ENCODE measurements at regions not wholly inside any gene's neighbourhood (a gene's known extent, or its start where the extent isn't known, plus 50 kb on each side); places are given as distances from the start of the nearest gene placed in this dataset.

DNA sequence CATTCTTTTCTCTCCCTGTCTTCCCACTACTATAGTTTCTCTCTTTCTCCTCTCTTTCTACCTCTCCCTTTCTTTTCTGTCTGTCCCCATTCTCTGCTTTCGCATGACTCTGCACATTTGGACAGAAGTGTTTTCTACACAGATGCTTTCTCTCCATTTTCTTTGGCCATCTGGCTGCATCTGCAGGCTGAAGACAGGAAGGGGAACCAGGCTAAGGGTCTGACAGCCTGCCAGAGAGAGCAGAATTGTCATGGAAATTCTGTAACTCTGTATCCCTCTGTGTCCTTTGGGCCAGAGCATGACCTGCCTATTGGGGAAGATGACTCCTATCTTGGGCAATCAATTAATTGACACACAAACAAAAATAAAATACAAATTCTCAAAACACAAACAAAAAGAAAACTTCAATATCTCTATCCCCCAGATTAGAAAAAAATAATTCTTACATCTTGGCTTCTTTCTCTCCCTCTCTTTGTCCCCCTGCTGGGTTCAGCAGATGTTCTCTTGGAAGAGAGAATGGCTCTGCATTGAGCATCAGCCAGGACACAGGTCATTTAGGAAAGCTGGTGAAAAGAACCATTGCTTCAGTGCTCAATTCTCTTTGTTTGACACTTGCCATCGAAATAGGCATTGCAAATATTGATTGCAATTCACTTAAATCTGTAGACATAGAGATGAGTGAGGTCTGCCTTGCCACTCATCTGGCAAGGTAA is 415.9 kb upstream of the KLF4 start:
- H3K27me3 Mint-ChIP-seq (ENCODE audit: unreplicated experiment): peaks cover 24% of the 10 kb centered on the region
- H3K4me1 Mint-ChIP-seq (ENCODE audit: unreplicated experiment): no peaks in the 10 kb centered on the region
- no peaks in the 10 kb centered on the region for H3K9me3 Mint-ChIP-seq (ENCODE audit: unreplicated experiment)
- H3K36me3 Mint-ChIP-seq (ENCODE audit: unreplicated experiment): no peaks in the 10 kb centered on the region
- no peak overlapping the region for H3K27ac Mint-ChIP-seq (ENCODE audit: unreplicated experiment)
- TF ChIP-seq, protein P1, sequence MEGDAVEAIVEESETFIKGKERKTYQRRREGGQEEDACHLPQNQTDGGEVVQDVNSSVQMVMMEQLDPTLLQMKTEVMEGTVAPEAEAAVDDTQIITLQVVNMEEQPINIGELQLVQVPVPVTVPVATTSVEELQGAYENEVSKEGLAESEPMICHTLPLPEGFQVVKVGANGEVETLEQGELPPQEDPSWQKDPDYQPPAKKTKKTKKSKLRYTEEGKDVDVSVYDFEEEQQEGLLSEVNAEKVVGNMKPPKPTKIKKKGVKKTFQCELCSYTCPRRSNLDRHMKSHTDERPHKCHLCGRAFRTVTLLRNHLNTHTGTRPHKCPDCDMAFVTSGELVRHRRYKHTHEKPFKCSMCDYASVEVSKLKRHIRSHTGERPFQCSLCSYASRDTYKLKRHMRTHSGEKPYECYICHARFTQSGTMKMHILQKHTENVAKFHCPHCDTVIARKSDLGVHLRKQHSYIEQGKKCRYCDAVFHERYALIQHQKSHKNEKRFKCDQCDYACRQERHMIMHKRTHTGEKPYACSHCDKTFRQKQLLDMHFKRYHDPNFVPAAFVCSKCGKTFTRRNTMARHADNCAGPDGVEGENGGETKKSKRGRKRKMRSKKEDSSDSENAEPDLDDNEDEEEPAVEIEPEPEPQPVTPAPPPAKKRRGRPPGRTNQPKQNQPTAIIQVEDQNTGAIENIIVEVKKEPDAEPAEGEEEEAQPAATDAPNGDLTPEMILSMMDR (IDR thresholded peaks at IDR 0.05): no peak
- H3K4me3 Mint-ChIP-seq (ENCODE audit: unreplicated experiment): no peak overlapping the region
- DNase-seq (ENCODE audit: extremely low spot score, unreplicated experiment): no peak

DNA sequence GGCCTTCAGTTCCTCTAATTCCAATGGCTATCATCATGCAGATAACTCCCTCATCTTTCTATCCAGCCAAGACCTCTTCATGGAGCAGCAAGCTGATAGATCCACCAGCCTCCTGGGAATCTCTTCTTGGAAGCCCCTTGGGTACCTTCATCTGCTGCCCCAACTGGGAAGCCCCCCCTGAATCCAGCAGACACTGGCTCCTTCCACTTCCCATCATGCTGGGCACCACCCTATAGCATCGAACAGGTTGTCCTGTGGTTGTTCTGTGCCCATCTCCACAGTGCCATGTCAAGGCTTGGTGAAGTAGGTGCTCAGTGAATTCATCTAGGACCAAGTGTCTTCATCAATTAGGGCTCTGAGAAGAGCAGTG is 410.4 kb upstream of the KLF4 start:
- H3K27ac Mint-ChIP-seq (ENCODE audit: unreplicated experiment): no peak overlapping the region
- DNase-seq (ENCODE audit: extremely low spot score, unreplicated experiment): no peak
- TF ChIP-seq, protein P1 (IDR thresholded peaks at IDR 0.05): no peak
- H3K4me1 Mint-ChIP-seq (ENCODE audit: unreplicated experiment): peaks cover 6% of the 10 kb centered on the region
- H3K27me3 Mint-ChIP-seq (ENCODE audit: unreplicated experiment): peaks cover 10% of the 10 kb centered on the region
- no peaks in the 10 kb centered on the region for H3K9me3 Mint-ChIP-seq (ENCODE audit: unreplicated experiment)
- no peak overlapping the region for H3K4me3 Mint-ChIP-seq (ENCODE audit: unreplicated experiment)
- no peaks in the 10 kb centered on the region for H3K36me3 Mint-ChIP-seq (ENCODE audit: unreplicated experiment)

DNA sequence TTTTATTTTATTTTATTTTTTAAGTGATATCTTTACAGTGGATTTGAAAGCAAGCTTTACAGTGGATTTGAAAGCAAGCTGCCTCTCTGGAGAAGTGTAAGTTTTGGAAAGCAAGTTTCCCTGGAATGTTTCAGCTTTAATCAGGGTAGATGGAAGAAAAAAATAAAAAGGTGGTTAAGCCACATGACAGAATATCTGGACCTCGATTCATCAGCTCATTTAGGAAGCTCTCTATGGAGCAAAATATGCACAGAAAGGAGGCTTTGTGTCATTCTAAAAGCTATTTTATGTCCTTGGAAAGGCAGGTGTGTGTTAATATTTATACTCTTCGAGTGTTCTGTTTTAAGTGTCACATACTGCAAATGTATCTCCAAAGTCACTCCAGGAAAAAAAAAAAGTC is 409.2 kb upstream of the KLF4 start:
- TF ChIP-seq, protein P1 (IDR thresholded peaks at IDR 0.05): no peak
- peaks cover 8% of the 10 kb centered on the region for H3K27me3 Mint-ChIP-seq (ENCODE audit: unreplicated experiment)
- no peaks in the 10 kb centered on the region for H3K9me3 Mint-ChIP-seq (ENCODE audit: unreplicated experiment)
- DNase-seq (ENCODE audit: extremely low spot score, unreplicated experiment): no peak
- H3K4me3 Mint-ChIP-seq (ENCODE audit: unreplicated experiment): no peak overlapping the region
- no peak overlapping the region for H3K27ac Mint-ChIP-seq (ENCODE audit: unreplicated experiment)
- peaks cover 6% of the 10 kb centered on the region for H3K4me1 Mint-ChIP-seq (ENCODE audit: unreplicated experiment)
- H3K36me3 Mint-ChIP-seq (ENCODE audit: unreplicated experiment): no peaks in the 10 kb centered on the region

DNA sequence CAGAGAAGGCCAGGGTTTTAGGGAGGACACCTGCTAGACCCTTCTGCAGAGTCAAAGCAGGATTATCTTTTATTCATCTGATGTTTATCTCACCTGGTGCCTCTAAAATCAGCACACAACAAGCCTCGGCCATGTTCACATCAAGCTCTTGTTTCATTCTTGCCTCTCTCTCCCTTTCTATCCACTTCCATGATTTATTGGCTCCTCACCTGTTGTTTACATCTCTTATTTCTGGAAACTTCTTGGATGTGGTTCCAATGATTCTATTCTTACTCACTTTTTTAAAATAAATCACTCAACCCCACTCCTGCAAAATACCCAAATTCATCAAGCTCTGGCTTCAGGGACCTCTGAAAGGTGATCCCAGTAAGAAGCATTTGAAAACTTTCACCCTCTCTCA is 407.0 kb upstream of the KLF4 start:
- Mint-ChIP-seq H3K4me3 (ENCODE audit: unreplicated experiment) (no peak overlapping the region), H3K9me3 (ENCODE audit: unreplicated experiment) (no peaks in the 10 kb centered on the region), H3K27ac (ENCODE audit: unreplicated experiment) (no peak overlapping the region), H3K36me3 (ENCODE audit: unreplicated experiment) (no peaks in the 10 kb centered on the region), H3K27me3 (ENCODE audit: unreplicated experiment) (peaks cover 5% of the 10 kb centered on the region), H3K4me1 (ENCODE audit: unreplicated experiment) (peaks cover 6% of the 10 kb centered on the region)
- TF ChIP-seq, protein P1 (IDR thresholded peaks at IDR 0.05): no peak
- no peak for DNase-seq (ENCODE audit: extremely low spot score, unreplicated experiment)

DNA sequence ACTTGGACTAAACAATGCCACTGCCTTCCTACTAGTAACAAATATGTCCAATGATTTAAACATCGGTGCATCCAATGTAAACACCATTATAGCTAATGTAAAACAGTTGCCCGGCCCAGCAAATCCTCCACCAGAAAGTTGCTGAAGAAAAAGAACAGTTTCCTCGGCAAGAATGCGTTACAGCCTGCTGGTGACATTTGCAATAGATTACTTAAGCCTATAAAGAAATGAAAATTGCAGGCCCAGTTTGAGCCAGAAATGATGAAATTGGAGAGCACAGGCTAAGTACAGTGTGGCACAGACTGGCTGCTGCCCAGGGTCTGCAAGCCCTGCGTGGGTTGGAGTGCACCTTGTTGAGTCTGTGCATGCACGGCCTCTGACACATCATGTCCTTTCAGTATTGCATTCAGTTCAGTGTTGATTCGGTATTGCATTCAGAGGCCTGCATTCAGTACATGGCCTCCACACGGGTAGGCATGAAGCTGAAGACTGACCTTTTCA is 406.0 kb upstream of the KLF4 start:
- Mint-ChIP-seq H3K27me3 (ENCODE audit: unreplicated experiment) (peaks cover 5% of the 10 kb centered on the region), H3K36me3 (ENCODE audit: unreplicated experiment) (no peaks in the 10 kb centered on the region), H3K4me3 (ENCODE audit: unreplicated experiment) (no peak overlapping the region), H3K27ac (ENCODE audit: unreplicated experiment) (no peak overlapping the region), H3K9me3 (ENCODE audit: unreplicated experiment) (no peaks in the 10 kb centered on the region), H3K4me1 (ENCODE audit: unreplicated experiment) (peaks cover 6% of the 10 kb centered on the region)
- no peak for DNase-seq (ENCODE audit: extremely low spot score, unreplicated experiment)
- TF ChIP-seq, protein P1 (IDR thresholded peaks at IDR 0.05): no peak

Measured in osteocyte (in vitro differentiated cells).